AG04450 (cell line): ENCODE measurements at regions not wholly inside any gene's neighbourhood (a gene's known extent, or its start where the extent isn't known, plus 50 kb on each side); places are given as distances from the start of the nearest gene placed in this dataset.

Experiments
- CTCF ChIA-PET: fragments of 300-600, 350-600 bp; formaldehyde crosslinking; extraction: SDS; loops from one replicate; lab custom pipeline; 2022; ENCODE audit warnings: antibody characterized with exemption, inconsistent platforms; lab: Charles Lee
- POLR2A ChIA-PET: fragments of 350-600 bp; formaldehyde crosslinking; extraction: SDS; loops from one replicate; lab custom pipeline; 2021; ENCODE audit warnings: antibody characterized with exemption, inconsistent platforms; lab: Yijun Ruan, JAX
- DNase-seq: peaks from one replicate; pipeline ENCODE4 v3.0.0-alpha.2; 2011; ENCODE audit warnings: low read depth, low spot score
- H3K27ac ChIP-seq: one replicate; pipeline ENCODE4 v1.5.1; 2012; ENCODE audit warnings: low read depth, low read length, control low read depth
- H3K27me3 ChIP-seq: one replicate; pipeline ENCODE4 v1.6.0; 2012; ENCODE audit warnings: low read length; ENCODE audit not compliant: control insufficient read depth, insufficient read depth
- H3K4me3 ChIP-seq: 2 replicates; pipeline ENCODE4 v1.5.1; 2011; ENCODE audit warnings: mild to moderate bottlenecking, low read depth, low read length, control low read depth
- H3K9me3 ChIP-seq: 2 replicates; pipeline ENCODE4 v1.5.1; 2012; ENCODE audit warnings: low read length; ENCODE audit not compliant: control insufficient read depth, insufficient read depth
- TF ChIP-seq, protein P1 (sequence below): IDR thresholded peaks from 2 replicates; pipeline ENCODE4 v1.5.1; 2011; ENCODE audit warnings: low read depth, low read length, control low read depth, inconsistent platforms

GRCh38 chr2:36031471-36031870 is 324.1 kb upstream of the CRIM1 start:
- ChIA-PET CTCF (no interaction called here), POLR2A (no interaction called here)
- Histone ChIP-seq H3K9me3 (no peaks in the 10 kb centered on the region), H3K27me3 (no peaks in the 10 kb centered on the region), H3K4me3 (no peak overlapping the region), H3K27ac (no peak overlapping the region)
- no peak for DNase-seq
- TF ChIP-seq, protein P1, sequence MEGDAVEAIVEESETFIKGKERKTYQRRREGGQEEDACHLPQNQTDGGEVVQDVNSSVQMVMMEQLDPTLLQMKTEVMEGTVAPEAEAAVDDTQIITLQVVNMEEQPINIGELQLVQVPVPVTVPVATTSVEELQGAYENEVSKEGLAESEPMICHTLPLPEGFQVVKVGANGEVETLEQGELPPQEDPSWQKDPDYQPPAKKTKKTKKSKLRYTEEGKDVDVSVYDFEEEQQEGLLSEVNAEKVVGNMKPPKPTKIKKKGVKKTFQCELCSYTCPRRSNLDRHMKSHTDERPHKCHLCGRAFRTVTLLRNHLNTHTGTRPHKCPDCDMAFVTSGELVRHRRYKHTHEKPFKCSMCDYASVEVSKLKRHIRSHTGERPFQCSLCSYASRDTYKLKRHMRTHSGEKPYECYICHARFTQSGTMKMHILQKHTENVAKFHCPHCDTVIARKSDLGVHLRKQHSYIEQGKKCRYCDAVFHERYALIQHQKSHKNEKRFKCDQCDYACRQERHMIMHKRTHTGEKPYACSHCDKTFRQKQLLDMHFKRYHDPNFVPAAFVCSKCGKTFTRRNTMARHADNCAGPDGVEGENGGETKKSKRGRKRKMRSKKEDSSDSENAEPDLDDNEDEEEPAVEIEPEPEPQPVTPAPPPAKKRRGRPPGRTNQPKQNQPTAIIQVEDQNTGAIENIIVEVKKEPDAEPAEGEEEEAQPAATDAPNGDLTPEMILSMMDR: no peak

DNA sequence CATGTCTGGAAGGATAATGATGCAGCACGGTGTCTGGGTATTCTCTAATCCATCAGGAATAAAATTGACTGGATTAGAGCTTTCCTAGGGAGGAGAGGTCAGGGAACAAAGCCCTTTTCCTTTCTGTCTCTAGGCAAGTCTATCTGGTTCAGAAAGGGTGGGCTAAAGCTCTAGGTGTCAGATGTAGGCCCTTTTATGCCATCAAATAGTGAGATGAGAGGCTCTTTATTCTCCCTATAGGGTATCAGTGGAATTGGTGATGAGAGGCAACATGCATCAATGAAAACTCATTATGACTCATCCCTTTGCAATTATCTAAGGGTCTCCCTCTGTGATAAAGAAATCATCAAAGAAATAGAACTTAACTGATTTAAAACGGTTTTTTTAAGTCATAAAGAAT is 328.0 kb upstream of the CRIM1 start:
- DNase-seq: no peak
- POLR2A ChIA-PET: no interaction called here
- CTCF ChIA-PET: no interaction called here
- no peaks in the 10 kb centered on the region for H3K27me3 ChIP-seq
- H3K9me3 ChIP-seq: no peaks in the 10 kb centered on the region
- TF ChIP-seq, protein P1: no peak
- H3K27ac ChIP-seq: no peak overlapping the region
- no peak overlapping the region for H3K4me3 ChIP-seq

DNA sequence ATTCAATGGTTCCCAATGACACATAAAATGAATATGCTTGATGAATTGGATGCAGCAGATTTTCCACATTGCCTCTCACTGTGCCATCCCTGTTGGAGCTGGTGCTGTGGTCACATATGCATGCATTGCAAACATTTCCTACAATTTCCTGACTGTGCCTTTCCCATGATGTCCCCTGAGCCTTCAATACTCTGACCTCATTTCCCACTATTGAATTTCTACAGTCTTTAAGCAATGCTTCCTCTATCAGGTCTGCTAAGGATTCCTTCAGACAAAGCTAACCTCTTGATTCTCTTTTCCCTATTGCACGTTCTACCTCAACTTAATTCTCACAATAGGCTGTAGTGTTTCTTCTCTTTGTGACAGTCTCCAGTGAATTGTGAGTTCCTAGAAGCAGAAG is 342.5 kb upstream of the CRIM1 start:
- POLR2A ChIA-PET: no interaction called here
- Histone ChIP-seq H3K27me3 (no peaks in the 10 kb centered on the region), H3K27ac (no peak overlapping the region), H3K9me3 (no peaks in the 10 kb centered on the region), H3K4me3 (no peak overlapping the region)
- CTCF ChIA-PET: no interaction called here
- no peak for DNase-seq
- TF ChIP-seq, protein P1: no peak

- TF ChIP-seq, protein P1: no peak
- DNase-seq: no peak
- Histone ChIP-seq H3K27me3 (no peaks in the 10 kb centered on the region), H3K4me3 (no peak overlapping the region), H3K9me3 (no peaks in the 10 kb centered on the region), H3K27ac (no peak overlapping the region)
- ChIA-PET CTCF (no interaction called here), POLR2A (no interaction called here)
Measured at GRCh38 chr2:36006444-36006843, 349.1 kb upstream of the CRIM1 start.

DNA sequence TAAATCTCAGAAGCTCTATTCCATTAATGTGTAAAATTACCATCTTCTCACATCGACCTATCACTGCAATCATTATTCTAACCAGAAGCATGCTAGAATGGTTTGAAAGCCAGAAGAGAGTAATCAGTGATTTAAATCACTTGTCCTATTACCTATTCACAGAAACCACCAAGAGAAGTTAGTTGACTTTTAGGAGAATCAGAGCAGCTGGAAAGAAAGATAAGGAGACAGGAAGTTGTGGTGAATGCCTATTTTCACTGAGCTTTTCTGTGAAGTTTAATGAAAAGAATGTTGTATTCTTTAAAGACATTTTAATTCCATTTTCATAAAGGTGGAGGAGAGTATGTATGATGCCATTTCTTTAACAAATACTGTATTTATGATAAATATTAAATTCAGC is 352.6 kb upstream of the CRIM1 start:
- ChIA-PET CTCF (interaction anchor here (1.0 kb wide), 1 partner anchor 30 kb away, joined by 3 read pairs; no protein-coding TSS in a partner anchor), POLR2A (no interaction called here)
- Histone ChIP-seq H3K9me3 (no peaks in the 10 kb centered on the region), H3K4me3 (no peak overlapping the region), H3K27ac (no peak overlapping the region), H3K27me3 (no peaks in the 10 kb centered on the region)
- TF ChIP-seq, protein P1: no peak
- no peak for DNase-seq
